KMS-11 (cell line): ENCODE measurements at regions not wholly inside any gene's neighbourhood (a gene's known extent, or its start where the extent isn't known, plus 50 kb on each side); places are given as distances from the start of the nearest gene placed in this dataset.

Experiments
- H2AFZ ChIP-seq: fragments of 200-600 bp; sonication (generic); 2 replicates; pipeline ENCODE4 v1.6.1; 2016; ENCODE audit warnings: antibody characterized with exemption, mixed run types, low read depth
- H3K27ac ChIP-seq: fragments of 200-600 bp; sonication (generic); 2 replicates; pipeline ENCODE4 v1.6.1; 2016; ENCODE audit warnings: mild to moderate bottlenecking, mixed run types
- H3K27me3 ChIP-seq: fragments of 200-600 bp; sonication (generic); 2 replicates; pipeline ENCODE4 v1.6.1; 2017; ENCODE audit warnings: mild to moderate bottlenecking, low read depth, mixed run types, moderate library complexity; ENCODE audit not compliant: insufficient read depth
- H3K36me3 ChIP-seq: fragments of 200-600 bp; sonication (generic); 2 replicates; pipeline ENCODE4 v1.6.1; 2017; ENCODE audit warnings: mild to moderate bottlenecking, mixed run types; ENCODE audit not compliant: insufficient read depth
- H3K4me1 ChIP-seq: fragments of 200-600 bp; sonication (generic); 2 replicates; pipeline ENCODE4 v1.6.1; 2016; ENCODE audit warnings: mild to moderate bottlenecking, low read depth, mixed run types; ENCODE audit not compliant: poor library complexity, severe bottlenecking
- H3K4me2 ChIP-seq: fragments of 200-600 bp; sonication (generic); 2 replicates; pipeline ENCODE4 v1.7.0; 2016; ENCODE audit warnings: mild to moderate bottlenecking, mixed run types
- H3K4me3 ChIP-seq: fragments of 200-600 bp; sonication (generic); IDR thresholded peaks from 2 replicates; pipeline ENCODE4 v1.6.1; 2017; ENCODE audit warnings: low read depth, low read length, mixed read lengths; ENCODE audit not compliant: insufficient read depth
- H3K79me2 ChIP-seq: fragments of 200-600 bp; sonication (generic); 2 replicates; pipeline ENCODE4 v1.6.1; 2016; ENCODE audit warnings: low read depth, mixed run types; ENCODE audit not compliant: insufficient read depth
- H3K9ac ChIP-seq: fragments of 200-600 bp; sonication (generic); 2 replicates; pipeline ENCODE4 v1.6.1; 2016; ENCODE audit warnings: mild to moderate bottlenecking, mixed run types
- H4K20me1 ChIP-seq: fragments of 200-600 bp; sonication (generic); 2 replicates; pipeline ENCODE4 v1.6.1; 2016; ENCODE audit warnings: mild to moderate bottlenecking, mixed run types; ENCODE audit not compliant: insufficient read depth
- CTCF ChIP-seq: fragments of 200-600 bp; sonication (generic); conservative IDR thresholded peaks from 2 replicates; pipeline ENCODE4 v1.6.1; 2017; ENCODE audit warnings: low read depth, mild to moderate bottlenecking, antibody characterized with exemption, low read length, moderate library complexity, mixed read lengths

GRCh38 chr5:103474677-103475076 lies 87.9 kb downstream of the NUDT12 start:
- no peak overlapping the region for H3K9ac ChIP-seq
- H3K79me2 ChIP-seq: no peaks in the 10 kb centered on the region
- no peaks in the 10 kb centered on the region for H3K36me3 ChIP-seq
- no peak overlapping the region for H3K4me2 ChIP-seq
- H2AFZ ChIP-seq: no peak overlapping the region
- no peaks in the 10 kb centered on the region for H3K27me3 ChIP-seq
- H3K4me3 ChIP-seq: no peak overlapping the region
- no peaks in the 10 kb centered on the region for H4K20me1 ChIP-seq
- H3K4me1 ChIP-seq: no peaks in the 10 kb centered on the region
- TF ChIP-seq CTCF: no peak
- H3K27ac ChIP-seq: no peak overlapping the region

DNA sequence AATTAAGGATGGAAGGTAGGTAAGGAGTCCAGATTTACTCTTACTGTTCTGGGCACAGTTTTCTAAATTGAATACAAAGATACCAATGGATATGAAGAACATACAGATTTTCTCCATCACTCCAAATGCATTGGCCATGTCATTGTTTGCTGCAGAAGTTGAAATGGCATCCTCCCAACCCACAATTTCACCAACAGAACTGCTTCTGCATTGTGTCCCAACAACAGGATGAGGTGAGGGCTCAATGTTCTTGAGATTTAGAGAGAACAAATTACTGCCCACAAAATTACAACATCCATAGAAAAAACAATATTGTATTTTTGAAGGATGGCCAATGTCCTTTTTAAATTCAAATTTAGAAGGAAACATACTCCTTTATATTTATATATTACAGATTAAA lies 88.9 kb downstream of the NUDT12 start:
- no peak overlapping the region for H3K4me3 ChIP-seq
- no peak for TF ChIP-seq CTCF
- no peak overlapping the region for H3K4me2 ChIP-seq

DNA sequence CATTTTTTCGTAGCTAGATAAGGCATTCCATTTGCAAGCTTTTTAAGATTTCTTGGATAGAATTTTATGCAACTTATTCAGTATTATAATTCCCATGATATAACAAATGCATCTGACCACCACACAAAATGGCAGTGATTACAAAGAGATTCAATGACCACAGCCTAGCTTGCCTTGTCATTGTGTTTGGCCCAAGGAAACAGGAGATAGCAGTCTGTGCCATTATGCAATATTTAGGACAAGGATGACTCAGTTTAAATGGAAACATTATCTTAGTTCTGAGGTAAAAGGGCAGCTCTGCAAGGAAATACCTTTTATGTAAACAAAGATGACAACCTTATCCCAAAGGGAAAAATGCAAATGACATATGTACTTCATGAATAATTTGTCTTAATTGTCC lies 89.8 kb downstream of the NUDT12 start:
- Histone ChIP-seq H3K36me3 (no peaks in the 10 kb centered on the region), H3K9ac (no peak overlapping the region), H3K4me2 (no peak overlapping the region), H3K79me2 (no peaks in the 10 kb centered on the region), H4K20me1 (no peaks in the 10 kb centered on the region), H3K4me3 (no peak overlapping the region), H2AFZ (no peak overlapping the region), H3K4me1 (no peaks in the 10 kb centered on the region), H3K27me3 (no peaks in the 10 kb centered on the region), H3K27ac (no peak overlapping the region)
- TF ChIP-seq CTCF: no peak

More for the DNA sequence above, 88.9 kb downstream of the NUDT12 start:
- Histone ChIP-seq H3K27ac (no peak overlapping the region), H3K36me3 (no peaks in the 10 kb centered on the region), H3K27me3 (no peaks in the 10 kb centered on the region), H3K9ac (no peak overlapping the region), H3K79me2 (no peaks in the 10 kb centered on the region), H2AFZ (no peak overlapping the region), H4K20me1 (no peaks in the 10 kb centered on the region), H3K4me1 (no peaks in the 10 kb centered on the region)

DNA sequence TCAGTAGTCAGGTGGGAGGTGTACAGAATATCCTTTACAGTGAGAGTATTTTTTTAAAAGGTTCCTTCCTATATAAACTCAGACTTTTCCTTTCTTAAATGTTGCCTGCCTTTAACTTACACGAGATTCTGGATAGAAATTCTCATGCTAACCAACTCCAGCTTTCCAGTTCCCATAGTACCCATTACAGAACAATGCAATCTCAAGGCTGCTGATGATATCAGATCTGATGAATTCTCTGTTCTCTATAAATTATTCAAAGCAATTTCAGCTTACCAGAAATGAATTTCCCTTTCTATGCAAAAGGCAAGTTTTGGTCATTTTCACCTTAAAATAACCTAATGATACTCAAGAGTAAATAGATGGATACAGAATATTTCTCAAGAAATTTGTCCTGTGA lies 90.3 kb downstream of the NUDT12 start:
- no peaks in the 10 kb centered on the region for H3K4me1 ChIP-seq

More for the DNA sequence above, 90.3 kb downstream of the NUDT12 start:
- Histone ChIP-seq H3K4me2 (no peak overlapping the region), H3K27ac (no peak overlapping the region), H3K9ac (no peak overlapping the region), H3K36me3 (no peaks in the 10 kb centered on the region), H3K4me3 (no peak overlapping the region), H4K20me1 (no peaks in the 10 kb centered on the region), H2AFZ (no peak overlapping the region), H3K79me2 (no peaks in the 10 kb centered on the region), H3K27me3 (no peaks in the 10 kb centered on the region)
- no peak for TF ChIP-seq CTCF
